ENCODE measurements at regions not wholly inside any gene's neighbourhood (a gene's known extent, or its start where the extent isn't known, plus 50 kb on each side); places are given as distances from the start of the nearest gene placed in this dataset.

DNA sequence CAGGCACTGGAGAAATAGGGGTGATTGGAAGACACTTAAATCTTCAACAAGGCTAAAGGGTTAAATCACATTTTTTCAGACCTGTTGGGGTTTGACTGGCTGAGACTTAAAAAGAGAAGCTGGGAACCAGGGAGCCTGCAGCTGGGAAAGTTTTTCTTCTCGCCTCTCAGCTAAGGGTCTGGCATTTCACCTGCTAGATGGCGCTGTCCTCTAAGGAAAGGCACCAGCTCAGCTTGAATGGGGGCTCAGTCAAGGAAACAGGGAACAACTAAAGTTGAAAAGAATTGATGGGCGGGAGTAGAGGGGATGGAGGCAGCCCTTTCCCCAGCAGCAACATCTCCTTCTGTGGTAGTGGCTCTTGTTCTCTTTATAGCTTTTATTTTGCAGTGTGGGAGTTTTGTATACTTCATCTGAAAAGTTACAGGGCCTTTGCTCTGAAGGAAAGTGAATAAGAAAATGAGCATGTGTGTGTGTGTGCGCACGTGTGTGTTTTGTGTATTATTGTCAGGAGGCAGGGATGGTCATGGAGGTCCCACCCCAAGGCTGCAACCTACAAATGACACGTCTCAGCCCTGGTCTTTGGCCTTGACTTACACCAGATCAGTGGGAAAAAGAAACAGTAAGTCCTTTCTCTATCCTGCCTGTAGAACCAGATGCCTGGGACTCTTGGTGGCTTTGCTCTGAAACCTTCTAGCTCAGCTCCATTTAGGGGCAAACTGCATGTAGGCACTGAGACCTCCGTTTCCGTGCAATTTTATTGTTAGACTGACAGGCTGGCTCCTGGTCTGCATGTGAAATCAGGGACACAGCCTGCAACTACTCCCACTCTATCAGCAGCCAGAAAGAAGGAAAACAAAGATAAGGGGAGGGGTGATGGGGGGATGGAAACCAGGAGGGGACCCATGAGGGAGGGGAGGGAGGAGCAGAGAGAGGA lies 316.2 kb upstream of the CLINT1 start:
- DNase-seq (ENCODE audit: extremely low read depth, insufficient read length) = no peak
- peak; percentile 91 for TF ChIP-seq CTCF (IDR thresholded peaks at IDR 0.05; ENCODE audit: insufficient read depth, low read length, poor library complexity, severe bottlenecking)
- Histone ChIP-seq H3K27me3 (replicated peaks; ENCODE audit: control insufficient read depth, insufficient read depth, low read length) (peaks cover 3% of the 10 kb centered on the region), H3K4me3 (replicated peaks; ENCODE audit: low read depth, low read length) (no peak overlapping the region), H3K36me3 (ENCODE audit: control insufficient read depth, insufficient read depth, low read length) (no peaks in the 10 kb centered on the region)

DNA sequence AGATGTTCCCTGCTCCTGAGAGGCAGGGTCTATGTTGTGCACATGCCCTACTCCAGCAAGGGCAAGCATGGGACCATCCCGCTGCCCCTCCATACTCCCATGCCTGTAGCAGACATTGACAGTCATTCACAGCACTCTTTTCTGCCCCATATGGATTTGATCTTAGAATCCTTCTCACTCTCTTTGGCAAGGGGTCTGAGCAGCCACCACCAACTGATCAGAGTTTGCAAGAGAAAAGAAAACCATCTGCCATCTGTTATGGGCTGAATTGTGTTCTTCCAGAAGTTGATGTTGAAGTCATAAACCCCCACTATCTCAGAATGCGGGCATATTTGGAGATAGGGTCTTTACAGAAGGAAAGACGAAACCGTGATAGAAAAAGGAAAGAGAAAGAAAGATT lies 315.1 kb upstream of the CLINT1 start:
- H3K27me3 ChIP-seq (replicated peaks; ENCODE audit: control insufficient read depth, insufficient read depth, low read length) = peaks cover 3% of the 10 kb centered on the region
- H3K4me3 ChIP-seq (replicated peaks; ENCODE audit: low read depth, low read length) = no peak overlapping the region
- TF ChIP-seq CTCF (IDR thresholded peaks at IDR 0.05; ENCODE audit: insufficient read depth, low read length, poor library complexity, severe bottlenecking) = no peak
- H3K36me3 ChIP-seq (ENCODE audit: control insufficient read depth, insufficient read depth, low read length) = no peaks in the 10 kb centered on the region
- DNase-seq (ENCODE audit: extremely low read depth, insufficient read length) = no peak

GRCh38 chr5:158172005-158172404 lies 313.1 kb upstream of the CLINT1 start:
- no peak for TF ChIP-seq CTCF (IDR thresholded peaks at IDR 0.05; ENCODE audit: insufficient read depth, low read length, poor library complexity, severe bottlenecking)
- Histone ChIP-seq H3K36me3 (ENCODE audit: control insufficient read depth, insufficient read depth, low read length) (no peaks in the 10 kb centered on the region), H3K4me3 (replicated peaks; ENCODE audit: low read depth, low read length) (no peak overlapping the region), H3K27me3 (replicated peaks; ENCODE audit: control insufficient read depth, insufficient read depth, low read length) (peaks cover 1% of the 10 kb centered on the region; the same call in 1 of the 2 replicates)
- no peak for DNase-seq (ENCODE audit: extremely low read depth, insufficient read length)

DNA sequence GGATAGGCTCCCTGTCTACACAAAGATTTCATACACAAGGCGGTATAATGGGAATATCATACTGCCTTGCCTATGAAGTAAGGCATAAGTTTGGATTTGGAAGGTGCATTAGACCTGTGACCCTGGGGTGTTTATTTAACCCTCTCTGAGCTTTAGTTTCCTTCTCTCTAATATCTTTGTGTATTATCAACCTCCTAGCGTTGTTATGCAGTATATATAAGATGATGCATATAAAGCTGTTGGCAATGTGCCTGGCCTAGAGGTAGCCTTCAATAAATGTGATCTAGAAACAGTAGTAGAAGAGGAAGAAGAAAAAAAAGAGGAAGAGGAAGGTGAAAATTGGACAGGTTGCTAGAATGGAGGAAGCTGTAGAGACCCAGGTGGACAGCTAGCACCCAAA lies 311.6 kb upstream of the CLINT1 start:
- TF ChIP-seq CTCF (IDR thresholded peaks at IDR 0.05; ENCODE audit: insufficient read depth, low read length, poor library complexity, severe bottlenecking) = no peak
- H3K4me3 ChIP-seq (replicated peaks; ENCODE audit: low read depth, low read length) = no peak overlapping the region
- DNase-seq (ENCODE audit: extremely low read depth, insufficient read length) = no peak
- H3K27me3 ChIP-seq (replicated peaks; ENCODE audit: control insufficient read depth, insufficient read depth, low read length) = peaks cover 1% of the 10 kb centered on the region; the same call in 1 of the 2 replicates
- no peaks in the 10 kb centered on the region for H3K36me3 ChIP-seq (ENCODE audit: control insufficient read depth, insufficient read depth, low read length)

DNA sequence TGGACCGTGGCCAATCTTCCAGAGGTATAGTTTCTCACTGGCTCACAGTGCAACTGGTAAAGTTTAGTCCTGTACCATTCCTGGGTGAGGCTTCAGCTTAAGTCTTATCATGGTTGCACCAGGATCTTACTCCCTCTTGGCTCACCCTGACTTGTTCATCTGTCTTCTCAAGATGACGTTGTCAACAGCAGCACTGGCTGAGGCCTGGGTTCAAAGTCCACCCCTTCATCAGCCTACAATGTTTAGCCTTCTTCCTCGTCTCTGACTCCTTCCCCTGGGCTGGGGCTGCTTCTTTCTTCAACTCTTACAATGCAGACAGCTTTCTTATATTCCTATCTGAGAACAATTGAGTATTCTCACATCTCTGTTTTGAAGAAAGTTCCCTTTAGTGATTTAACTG lies 311.1 kb upstream of the CLINT1 start:
- no peak for DNase-seq (ENCODE audit: extremely low read depth, insufficient read length)
- no peak for TF ChIP-seq CTCF (IDR thresholded peaks at IDR 0.05; ENCODE audit: insufficient read depth, low read length, poor library complexity, severe bottlenecking)
- Histone ChIP-seq H3K4me3 (replicated peaks; ENCODE audit: low read depth, low read length) (no peak overlapping the region), H3K36me3 (ENCODE audit: control insufficient read depth, insufficient read depth, low read length) (no peaks in the 10 kb centered on the region), H3K27me3 (replicated peaks; ENCODE audit: control insufficient read depth, insufficient read depth, low read length) (peaks cover 1% of the 10 kb centered on the region; the same call in 1 of the 2 replicates)

Data from GM06990 (cell line).